GM12892 (cell line): ENCODE measurements at regions not wholly inside any gene's neighbourhood (a gene's known extent, or its start where the extent isn't known, plus 50 kb on each side); places are given as distances from the start of the nearest gene placed in this dataset.

Source experiments
- DNase-seq: peaks from one replicate; pipeline ENCODE4 v3.0.0; 2011; ENCODE audit not compliant: insufficient read length
- FAIRE-seq: peaks from 2 replicates; lab custom pipeline; 2011; peaks lifted over from hg19 to GRCh38; lab: Jason Lieb, UNC
- POLR2A ChIP-seq: IDR thresholded peaks from 2 replicates; pipeline ENCODE4 v1.6.1; 2011; ENCODE audit warnings: low read depth, low read length, control low read depth
- POLR2AphosphoS5 ChIP-seq: IDR thresholded peaks from 2 replicates; pipeline ENCODE4 v1.6.1; 2011; ENCODE audit warnings: low read depth, low read length, control low read depth
- TAF1 ChIP-seq: IDR thresholded peaks from 2 replicates; pipeline ENCODE4 v1.6.1; 2011; ENCODE audit warnings: low read depth, mild to moderate bottlenecking, control low read depth, low read length, borderline replicate concordance

GRCh38 chr3:6567241-6567640, 293.7 kb upstream of the GRM7 start:
- FAIRE-seq (no peak), DNase-seq (no peak)

DNA sequence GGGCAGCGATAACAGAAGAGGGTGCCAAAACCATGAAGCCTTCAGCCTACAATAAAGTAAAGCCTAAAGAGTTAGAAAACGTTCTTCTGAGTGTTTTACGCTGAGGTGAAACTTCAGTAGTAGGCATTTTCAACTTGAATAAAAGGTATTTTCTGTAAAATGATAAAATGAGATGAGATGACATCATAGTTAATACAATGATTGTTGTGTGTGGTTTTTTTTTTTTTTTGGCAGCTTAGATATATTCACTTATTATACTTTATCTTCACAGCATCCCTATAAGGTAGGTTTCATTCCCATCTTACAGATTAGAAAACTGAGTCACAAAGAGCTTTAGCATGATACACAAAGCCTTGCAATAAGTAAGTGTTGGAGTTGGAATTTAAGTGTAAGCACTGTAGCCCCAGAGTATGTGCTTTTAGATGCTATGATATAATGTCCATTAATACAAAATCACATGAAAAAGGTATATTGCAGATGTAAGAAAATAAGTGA, 291.9 kb upstream of the GRM7 start:
- no peak for TF ChIP-seq POLR2A
- no peak for TF ChIP-seq POLR2AphosphoS5
- TF ChIP-seq TAF1 = no peak
- DNase-seq = no peak
- no peak for FAIRE-seq

More at GRCh38 chr3:6567241-6567640, 293.7 kb upstream of the GRM7 start:
- TF ChIP-seq POLR2AphosphoS5 (no peak), TAF1 (no peak), POLR2A (no peak)

DNA sequence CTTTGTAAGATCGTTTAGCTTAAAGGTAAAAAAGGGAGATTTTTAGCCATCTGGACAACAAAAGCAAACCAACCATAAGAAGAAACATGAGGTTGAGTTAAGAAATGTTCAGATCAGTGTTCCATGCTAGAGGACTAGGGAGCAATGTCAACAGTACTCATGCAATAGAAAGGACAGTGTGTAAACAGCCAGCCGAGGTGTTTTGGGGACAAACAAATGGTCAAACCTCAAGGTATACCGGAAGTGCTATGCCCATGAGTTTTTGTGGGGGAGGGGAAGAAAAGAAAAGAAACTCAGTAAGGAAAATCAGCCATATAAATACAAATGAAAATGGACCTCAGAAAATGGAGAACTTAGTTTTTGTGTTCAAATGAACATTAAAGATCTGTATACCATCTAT, 289.5 kb upstream of the GRM7 start:
- TF ChIP-seq POLR2AphosphoS5 = no peak
- FAIRE-seq = no peak
- no peak for DNase-seq

GRCh38 chr3:6577584-6577983, 283.3 kb upstream of the GRM7 start:
- FAIRE-seq (no peak), DNase-seq (no peak)
- TF ChIP-seq TAF1 = no peak
- TF ChIP-seq POLR2A = no peak

- no peak for TF ChIP-seq POLR2A
- no peak for TF ChIP-seq POLR2AphosphoS5
- no peak for TF ChIP-seq TAF1
- DNase-seq (no peak), FAIRE-seq (no peak)
These were observed 282.4 kb upstream of the GRM7 start for GRCh38 chr3:6578526-6578925.

DNA sequence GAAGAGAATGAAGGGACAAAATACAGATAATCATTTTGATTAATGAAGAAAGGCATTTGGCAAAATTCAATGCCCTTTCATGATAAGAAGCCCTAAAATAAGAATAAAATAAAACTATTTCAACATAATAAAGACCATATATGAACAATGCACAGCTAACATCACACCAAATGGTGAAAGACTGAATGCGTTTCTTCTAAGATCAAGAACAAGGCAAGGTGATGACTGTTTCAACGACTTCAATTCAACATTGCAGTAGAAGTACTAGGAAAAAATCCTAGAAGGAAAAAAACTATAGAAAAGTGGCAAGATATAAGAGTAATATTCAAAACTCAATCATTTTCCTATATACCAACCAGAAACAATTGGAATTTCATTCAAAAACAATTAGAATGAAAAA, 280.1 kb upstream of the GRM7 start:
- TF ChIP-seq POLR2A = no peak
- no peak for FAIRE-seq
- no peak for DNase-seq

DNA sequence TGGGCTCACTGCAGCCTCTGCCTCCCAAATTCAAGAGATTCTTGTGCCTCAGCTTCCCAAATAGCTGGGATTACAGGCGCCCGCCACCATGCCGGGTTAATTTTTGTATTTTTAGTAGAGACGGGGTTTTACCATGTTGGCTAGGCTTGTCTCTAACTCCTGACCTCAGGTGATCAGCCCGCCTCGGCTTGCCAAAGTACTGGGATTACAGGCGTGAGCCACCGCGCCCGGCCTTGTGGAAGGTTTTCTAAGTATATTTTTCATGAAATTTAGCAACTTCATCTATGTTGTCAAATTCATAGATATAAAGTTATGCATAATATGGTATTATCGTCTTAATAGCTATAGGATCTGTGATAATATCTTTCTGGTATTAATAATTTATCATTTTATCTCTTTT, 275.6 kb upstream of the GRM7 start:
- no peak for FAIRE-seq
- no peak for DNase-seq
- TF ChIP-seq POLR2A = no peak
- TF ChIP-seq POLR2AphosphoS5 = no peak
- TF ChIP-seq TAF1 = no peak

DNA sequence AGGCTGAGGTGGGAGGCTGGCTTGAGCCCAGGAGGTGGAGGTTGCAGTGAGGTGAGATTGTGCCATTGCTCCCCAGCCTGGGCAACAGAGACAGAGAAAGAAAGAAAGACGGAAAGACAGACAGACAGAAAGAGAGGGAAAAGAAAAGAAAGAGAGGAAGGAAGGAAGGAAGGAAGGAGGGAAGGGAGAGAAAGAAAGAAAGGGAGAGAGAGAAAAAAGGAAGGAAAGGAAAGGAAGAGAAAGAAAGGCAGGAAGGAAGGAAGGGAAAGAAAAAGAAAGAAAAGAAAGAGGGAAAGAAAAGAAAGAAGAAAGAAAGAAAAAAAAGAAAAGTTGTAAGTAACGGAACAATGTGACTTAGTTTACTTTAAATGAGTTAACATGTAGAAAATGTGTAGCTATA, 260.7 kb upstream of the GRM7 start:
- no peak for FAIRE-seq
- DNase-seq = no peak
- TF ChIP-seq POLR2AphosphoS5 (no peak), TAF1 (no peak), POLR2A (no peak)

DNA sequence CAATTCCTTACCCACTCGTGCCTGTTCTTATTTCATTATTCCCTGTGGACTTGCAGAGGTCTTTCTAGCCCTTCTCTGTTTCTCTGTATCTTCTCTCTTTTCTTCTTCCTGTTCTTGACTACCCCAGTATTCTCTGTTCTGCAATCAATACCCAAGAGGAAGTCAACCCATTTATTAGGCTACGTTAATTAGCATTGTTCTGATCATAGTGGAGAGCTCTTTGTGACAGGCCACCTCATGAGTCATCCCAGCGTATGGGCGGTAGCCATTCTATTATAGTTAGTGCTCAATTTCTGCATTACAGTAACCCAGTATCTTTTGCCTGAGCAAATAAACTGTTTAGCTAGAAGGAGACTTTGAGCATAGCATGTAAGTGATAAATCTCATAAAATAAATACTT, 259.5 kb upstream of the GRM7 start:
- no peak for DNase-seq
- no peak for FAIRE-seq
- TF ChIP-seq POLR2AphosphoS5 = no peak
- no peak for TF ChIP-seq TAF1
- no peak for TF ChIP-seq POLR2A

DNA sequence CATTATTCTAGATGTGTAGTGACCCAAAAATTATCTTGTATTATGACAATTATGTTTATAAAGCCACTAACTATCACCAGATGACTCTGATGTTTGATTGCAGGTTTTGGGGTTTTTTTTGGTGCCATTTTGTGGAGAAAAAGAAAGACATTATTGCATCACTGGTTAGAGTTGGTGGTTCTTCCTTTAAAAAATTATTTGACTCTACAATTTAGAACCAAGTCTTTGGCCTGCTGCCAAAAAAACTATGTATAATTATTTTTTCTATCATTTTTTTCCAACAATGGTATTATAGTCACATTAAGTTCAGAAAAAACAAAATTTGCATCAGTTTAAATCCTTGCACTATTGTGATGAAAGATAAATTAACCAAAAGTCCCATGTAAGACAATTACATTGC, 258.6 kb upstream of the GRM7 start:
- no peak for TF ChIP-seq POLR2A
- TF ChIP-seq TAF1 = no peak
- TF ChIP-seq POLR2AphosphoS5 = no peak
- DNase-seq = no peak
- FAIRE-seq = no peak

DNA sequence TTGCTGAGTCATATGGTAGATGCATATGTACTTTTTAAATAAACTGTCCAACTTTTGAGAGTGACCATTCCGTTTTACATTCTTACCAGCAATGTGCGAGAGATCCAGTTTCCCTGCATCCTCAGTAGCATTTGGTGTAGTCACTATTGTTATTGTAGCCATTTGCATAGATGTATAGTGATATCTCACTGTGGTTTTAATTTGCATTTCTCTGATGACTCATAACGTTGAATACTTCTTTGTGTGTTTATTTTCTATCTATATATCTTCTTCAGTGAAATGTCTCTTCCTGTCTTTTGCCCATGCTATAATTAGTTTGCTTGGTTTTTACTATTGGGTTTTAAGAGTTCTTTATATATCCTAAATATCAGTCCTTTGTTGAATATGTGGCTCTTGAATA, 255.7 kb upstream of the GRM7 start:
- FAIRE-seq (no peak), DNase-seq (no peak)
- TF ChIP-seq POLR2AphosphoS5 (no peak), TAF1 (no peak), POLR2A (no peak)

DNA sequence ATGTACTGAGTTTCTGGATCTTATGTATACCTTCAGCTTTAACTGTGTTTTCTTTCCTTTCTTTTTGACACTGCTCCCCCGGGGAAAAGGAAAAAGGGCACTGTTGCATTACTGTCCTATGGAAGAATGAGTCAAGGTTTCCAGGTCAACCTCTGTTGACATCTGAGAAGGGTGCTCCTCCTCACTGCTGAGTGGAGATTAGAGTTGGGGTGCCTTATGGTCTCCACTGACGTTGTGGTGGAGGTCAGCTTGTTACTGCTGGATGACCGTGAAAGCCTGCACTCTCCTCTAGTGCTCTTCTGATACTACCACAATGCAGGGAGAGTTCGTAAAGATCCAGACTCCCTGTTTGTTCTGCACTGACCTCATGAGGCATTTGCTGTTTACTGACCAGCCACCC, 252.1 kb upstream of the GRM7 start:
- FAIRE-seq (no peak), DNase-seq (no peak)
- TF ChIP-seq POLR2AphosphoS5 (no peak), POLR2A (no peak), TAF1 (no peak)

DNA sequence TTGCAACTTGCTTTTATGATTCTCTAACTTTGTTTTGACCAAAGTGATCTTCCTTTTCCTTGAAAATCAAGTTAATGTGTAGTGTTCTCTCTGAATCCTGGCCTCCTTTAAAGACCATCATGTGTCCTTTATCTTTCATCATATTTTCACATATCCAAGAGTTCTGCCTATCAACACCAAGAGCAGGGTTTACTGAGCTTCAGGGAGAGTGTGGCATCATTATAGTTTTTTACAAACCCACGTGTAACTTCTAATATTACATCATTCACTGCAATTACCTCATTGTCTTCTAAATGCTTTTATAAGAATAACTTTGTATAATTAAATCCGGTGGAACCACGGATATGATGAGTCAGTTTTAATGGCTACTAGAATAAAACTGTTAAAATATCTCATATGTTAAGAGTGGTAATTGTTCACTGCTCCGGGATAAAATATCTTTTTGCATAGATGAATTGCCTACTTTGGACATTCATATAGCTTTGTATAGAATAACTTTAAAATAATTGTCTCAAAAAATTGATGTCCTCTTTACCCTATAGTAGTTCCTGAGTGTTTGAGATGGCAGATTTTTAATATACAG, 248.8 kb upstream of the GRM7 start:
- TF ChIP-seq POLR2A (no peak), TAF1 (no peak), POLR2AphosphoS5 (no peak)
- no peak for FAIRE-seq
- DNase-seq = no peak
